CD14-positive monocyte (primary cell): ENCODE measurements at regions not wholly inside any gene's neighbourhood (a gene's known extent, or its start where the extent isn't known, plus 50 kb on each side); places are given as distances from the start of the nearest gene placed in this dataset.

Source experiments
- DNase-seq, 3 donors: peaks; one replicate each; pipeline ENCODE4 v3.0.0-alpha.2; 2011 to 2022
- H2AFZ ChIP-seq: 2 replicates; pipeline ENCODE4 v1.6.0; 2012; ENCODE audit warnings: mild to moderate bottlenecking, low read depth, low read length, inconsistent platforms; ENCODE audit not compliant: insufficient read depth, poor library complexity, severe bottlenecking
- H3K27ac ChIP-seq, 2 donors: 1 replicate in 1 of 2; 2 replicates in 1 of 2; pipeline ENCODE4 v1.5.1; 2012 to 2013; ENCODE audit warnings: low read length in 2 of 2, control low read depth in 1 of 2, inconsistent platforms in 1 of 2, low read depth in 1 of 2, mild to moderate bottlenecking in 1 of 2
- H3K27me3 ChIP-seq, 2 donors: one replicate each; pipeline versions ENCODE4 v1.6.0 to v1.6.1; 2011 to 2013; ENCODE audit warnings: low read length in 2 of 2; ENCODE audit not compliant: control insufficient read depth in 2 of 2, insufficient read depth in 2 of 2
- H3K36me3 ChIP-seq, 2 donors: replicated peaks in 1 of 2; 1 replicate in 1 of 2; 2 replicates in 1 of 2; pipeline versions ENCODE4 v1.5.1 to v1.6.1; 2012 to 2013; ENCODE audit warnings: low read length in 2 of 2, control low read depth in 1 of 2, inconsistent platforms in 1 of 2, mild to moderate bottlenecking in 1 of 2; ENCODE audit not compliant: insufficient read depth in 2 of 2, control insufficient read depth in 1 of 2
- H3K4me1 ChIP-seq, 2 donors: 1 replicate in 1 of 2; 2 replicates in 1 of 2; pipeline versions ENCODE4 v1.5.1 to v1.6.1; 2012 to 2013; ENCODE audit warnings: low read length in 2 of 2, control low read depth in 1 of 2, inconsistent platforms in 1 of 2, mild to moderate bottlenecking in 1 of 2, moderate library complexity in 1 of 2; ENCODE audit not compliant: insufficient read depth in 2 of 2, control insufficient read depth in 1 of 2
- H3K4me2 ChIP-seq: replicated peaks from 2 replicates; pipeline ENCODE3; 2012; ENCODE audit warnings: low read length, moderate library complexity, mild to moderate bottlenecking; ENCODE audit not compliant: poor library complexity, severe bottlenecking; ENCODE audit errors: extremely low read depth
- H3K4me3 ChIP-seq, 3 experiments: fragments of 200-600 bp in 1 of 3; sonication (generic) in 1 of 3; replicated peaks in 1 of 3; 1 replicate in 2 of 3; 2 replicates in 1 of 3; pipeline ENCODE4 v1.5.1; 2011 to 2013; ENCODE audit warnings: low read length in 3 of 3, mild to moderate bottlenecking in 3 of 3, control low read depth in 2 of 3, low read depth in 2 of 3, inconsistent platforms in 1 of 3, moderate library complexity in 1 of 3
- H3K79me2 ChIP-seq: 2 replicates; pipeline ENCODE4 v1.6.0; 2012; ENCODE audit warnings: mild to moderate bottlenecking, control low read depth, inconsistent platforms, low read length, moderate library complexity; ENCODE audit not compliant: insufficient read depth
- H3K9ac ChIP-seq: 2 replicates; pipeline ENCODE4 v1.6.0; 2017; ENCODE audit warnings: low read length, mild to moderate bottlenecking; ENCODE audit not compliant: insufficient read depth, poor library complexity, severe bottlenecking
- H3K9me3 ChIP-seq, 2 donors: replicated peaks in 1 of 2; 1 replicate in 1 of 2; 2 replicates in 1 of 2; pipeline versions ENCODE4 v1.5.1 to v1.6.1; 2012 to 2013; ENCODE audit warnings: low read length in 2 of 2, control low read depth in 1 of 2; ENCODE audit not compliant: control insufficient read depth in 1 of 2, insufficient read depth in 1 of 2
- H4K20me1 ChIP-seq: 2 replicates; pipeline ENCODE4 v1.6.0; 2012; ENCODE audit warnings: mild to moderate bottlenecking, low read length, control low read depth, moderate library complexity; ENCODE audit not compliant: insufficient read depth
- H3K27ac Mint-ChIP-seq, 7 donors: one replicate each; pipeline ENCODE4 v1.8.0; 2020; ENCODE audit warnings: mild to moderate bottlenecking in 7 of 7, mixed read lengths in 7 of 7, moderate library complexity in 6 of 7, inconsistent platforms in 2 of 7
- H3K27me3 Mint-ChIP-seq, 3 donors: one replicate each; pipeline ENCODE4 v1.8.0; 2021 to 2022; ENCODE audit warnings: low read depth in 3 of 3, mild to moderate bottlenecking in 3 of 3, mixed read lengths in 3 of 3, moderate library complexity in 3 of 3, inconsistent platforms in 1 of 3
- H3K36me3 Mint-ChIP-seq, 2 donors: one replicate each; pipeline ENCODE4 v1.8.0; 2020; ENCODE audit warnings: mixed read lengths in 2 of 2, inconsistent platforms in 1 of 2, mild to moderate bottlenecking in 1 of 2
- H3K4me1 Mint-ChIP-seq: one replicate; pipeline ENCODE4 v1.8.0; 2020; ENCODE audit warnings: mild to moderate bottlenecking, mixed read lengths
- H3K4me3 Mint-ChIP-seq, 2 donors: one replicate each; pipeline ENCODE4 v1.8.0; 2020; ENCODE audit warnings: mild to moderate bottlenecking in 2 of 2, mixed read lengths in 2 of 2, moderate library complexity in 1 of 2
- H3K9me3 Mint-ChIP-seq, 7 donors: one replicate each; pipeline ENCODE4 v1.8.0; 2020 to 2022; ENCODE audit warnings: mixed read lengths in 7 of 7, mild to moderate bottlenecking in 6 of 7, moderate library complexity in 6 of 7, inconsistent platforms in 2 of 7
- CTCF ChIP-seq: fragments of 200-600 bp; IDR thresholded peaks from one replicate; pipeline ENCODE4 v1.8.0; 2022; ENCODE audit warnings: antibody characterized with exemption, mild to moderate bottlenecking
- WGBS: methylation state at CpG from one replicate; pipeline ENCODE4 v1.1.5; 2013; ENCODE audit warnings: missing lambda C conversion rate; ENCODE audit not compliant: insufficient coverage; 5-methylcytosine and 5-hydroxymethylcytosine counted together
- intact Hi-C, 2 donors: fragments of 100-400 bp; cut with micrococcal nuclease; formaldehyde crosslinking; loops; one replicate each; pipeline versions ENCODE4 v1.15.0 to v1.15.1; 2023

GRCh38 chr13:80161896-80162295 lies 179.0 kb downstream of the SPRY2 start:
- Mint-ChIP-seq H3K4me3 (no peak overlapping the region), H3K9me3 (peaks cover 7 to 21% (median 14%) of the 10 kb centered on the region in 7 donors), H3K27me3 (peaks cover 6 to 13% (median 7%) of the 10 kb centered on the region in 3 donors), H3K27ac (peak overlapping the region in 1 of 7 donors; percentile 26), H3K36me3 (peaks cover 5 to 10% of the 10 kb centered on the region in 2 donors), H3K4me1 (peaks cover 14% of the 10 kb centered on the region)
- intact Hi-C loops, result no loop called here
- Histone ChIP-seq H3K36me3 (no peaks in the 10 kb centered on the region), H3K4me3 (no peak overlapping the region), H3K4me2 (no peak overlapping the region), H3K4me1 (no peaks in the 10 kb centered on the region), H3K79me2 (no peaks in the 10 kb centered on the region), H3K27me3 (peaks cover 0 to 5% of the 10 kb centered on the region in 2 donors), H4K20me1 (no peaks in the 10 kb centered on the region), H3K9ac (no peak overlapping the region), H3K27ac (no peak overlapping the region), H2AFZ (no peak overlapping the region), H3K9me3 (peaks cover 3 to 9% of the 10 kb centered on the region in 2 donors)
- 90% methylated on average over 3 of the region's 5 CpGs for WGBS
- DNase-seq, result no peak
- no peak for TF ChIP-seq CTCF

- Histone ChIP-seq H3K27ac (no peak overlapping the region), H3K4me1 (no peaks in the 10 kb centered on the region), H2AFZ (no peak overlapping the region), H3K9me3 (peaks cover 0 to 2% of the 10 kb centered on the region in 2 donors), H3K36me3 (no peaks in the 10 kb centered on the region), H3K9ac (no peak overlapping the region), H3K27me3 (peaks cover 0 to 5% of the 10 kb centered on the region in 2 donors), H3K4me3 (no peak overlapping the region), H3K4me2 (no peak overlapping the region), H4K20me1 (no peaks in the 10 kb centered on the region), H3K79me2 (no peaks in the 10 kb centered on the region)
- Mint-ChIP-seq H3K4me3 (no peak overlapping the region), H3K27ac (peak overlapping the region in 2 of 7 donors; percentile 4 to 76), H3K36me3 (peaks cover 0 to 4% of the 10 kb centered on the region in 2 donors), H3K27me3 (peaks cover 4 to 8% (median 7%) of the 10 kb centered on the region in 3 donors), H3K9me3 (peaks cover 3 to 14% (median 7%) of the 10 kb centered on the region in 7 donors), H3K4me1 (peaks cover 11% of the 10 kb centered on the region)
- intact Hi-C loops, result no loop called here
- peak in 2 of 3 donors; percentile 11 to 15 for DNase-seq
- 18% methylated on average over 1 of the region's 2 CpGs for WGBS
- no peak for TF ChIP-seq CTCF
These were observed 179.7 kb downstream of the SPRY2 start for GRCh38 chr13:80161219-80161618.
